ENCODE measurements at regions not wholly inside any gene's neighbourhood (a gene's known extent, or its start where the extent isn't known, plus 50 kb on each side); places are given as distances from the start of the nearest gene placed in this dataset.

DNA sequence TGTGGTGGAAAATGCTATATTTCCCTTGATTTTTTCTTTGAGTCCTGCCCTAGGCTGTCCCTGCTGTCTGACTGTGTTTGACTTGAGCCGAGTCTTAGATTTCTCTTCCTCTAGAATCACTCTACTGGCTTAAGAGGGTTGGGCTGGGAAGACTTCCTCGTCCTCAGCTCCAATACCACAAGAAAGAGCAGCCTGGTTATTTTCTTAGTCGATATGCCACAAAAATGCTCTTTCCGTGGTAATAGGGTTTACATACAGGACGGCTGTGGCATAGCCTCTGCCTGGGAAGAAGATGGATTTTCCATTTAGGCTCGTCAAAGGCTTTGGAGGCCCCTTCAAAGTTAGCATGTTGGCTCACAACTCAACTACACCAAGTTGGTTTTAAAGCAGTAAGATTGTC, 212.0 kb upstream of the IGFBP3 start:
- TF ChIP-seq CTCF (IDR thresholded peaks at IDR 0.05), result no peak
- TF ChIP-seq POLR2AphosphoS5 (IDR thresholded peaks at IDR 0.05), result no peak
- no peak for TF ChIP-seq POLR2A (IDR thresholded peaks at IDR 0.05)
